ENCODE measurements at regions not wholly inside any gene's neighbourhood (a gene's known extent, or its start where the extent isn't known, plus 50 kb on each side); places are given as distances from the start of the nearest gene placed in this dataset.
A peak's percentile ranks its signal among the peaks of the same experiment; 100 is the strongest.

GRCh38 chr1:76713535-76713934 lies 153.7 kb upstream of the ST6GALNAC5 start:
- Histone ChIP-seq H3K27me3 (replicated peaks in 1 of 2; ENCODE audit: control insufficient read depth in 2 of 2, insufficient read depth in 2 of 2, low read length in 1 of 2) (no peaks in the 10 kb centered on the region), H3K9me3 (replicated peaks; ENCODE audit: control insufficient read depth, insufficient read depth, low read length) (no peaks in the 10 kb centered on the region), H3K79me2 (ENCODE audit: control insufficient read depth, insufficient read depth, low read length) (no peaks in the 10 kb centered on the region), H4K20me1 (ENCODE audit: control insufficient read depth, insufficient read depth) (no peaks in the 10 kb centered on the region), H3K9ac (ENCODE audit: control insufficient read depth, insufficient read depth, low read length) (no peak overlapping the region), H3K27ac (ENCODE audit: control insufficient read depth, insufficient read depth) (no peak overlapping the region), H2AFZ (ENCODE audit: control insufficient read depth, low read depth, low read length) (no peak overlapping the region), H3K4me2 (ENCODE audit: control insufficient read depth, insufficient read depth) (no peak overlapping the region), H3K4me3 (no peak overlapping the region), H3K4me1 (ENCODE audit: control insufficient read depth, insufficient read depth, low read length) (no peaks in the 10 kb centered on the region), H3K36me3 (ENCODE audit: control insufficient read depth in 2 of 2, insufficient read depth in 2 of 2, low read length in 1 of 2) (no peaks in the 10 kb centered on the region)
- intact Hi-C loops (cut with micrococcal nuclease; ENCODE audit: unreplicated experiment) (no loop called here), in situ Hi-C loops (cut with MboI) (no loop called here)
- CTCF ChIA-PET: no interaction called here
- POLR2A ChIA-PET: no interaction called here
- DNase-seq (ENCODE audit: low read depth, low spot score) (peak; percentile 0), ATAC-seq (peak; percentile 96), FAIRE-seq (no peak)
- SMC1A ChIA-PET (ENCODE audit: uncharacterized antibody, unreplicated experiment): interaction anchor here (1.0 to 1.2 kb wide), 2 partner anchors 37 to 45 kb away, joined by 3 read pairs; no protein-coding TSS in a partner anchor
- 0% methylated on average over 2 of the region's 2 CpGs for WGBS (ENCODE audit: insufficient coverage, insufficient replicate concordance, low lambda C conversion rate, missing lambda C conversion rate)
- BruUV-seq (replicated peaks): no TSS peak
- RAD21 ChIA-PET (ENCODE audit: unreplicated experiment): interaction anchor here (0.8 to 1.5 kb wide), 2 partner anchors 10 to 317 kb away, joined by 3 read pairs; no protein-coding TSS in a partner anchor
- TF ChIP-seq RAD51 (IDR thresholded peaks at IDR 0.05) (no peak), ZBTB33 (IDR thresholded peaks at IDR 0.05) (no peak), SRF (IDR thresholded peaks at IDR 0.05; ENCODE audit: low read depth in 2 of 2, low read length in 2 of 2) (no peak), PKNOX1 (IDR thresholded peaks at IDR 0.05) (peak; percentile 64), CHD2 (IDR thresholded peaks at IDR 0.05; ENCODE audit: borderline replicate concordance, low read depth, low read length) (no peak), ZNF687 (IDR thresholded peaks at IDR 0.05) (no peak), TCF3 (IDR thresholded peaks at IDR 0.05; ENCODE audit: borderline replicate concordance, insufficient read depth, low read depth, low read length) (no peak), IKZF2 (IDR thresholded peaks at IDR 0.05) (peak; percentile 27 to 55; a peak in 1 of 4 replicates), CREB1 (IDR thresholded peaks at IDR 0.05; ENCODE audit: low read depth) (no peak), YY1 (IDR thresholded peaks at IDR 0.05; ENCODE audit: low read depth, low read length) (no peak), STAT3 (IDR thresholded peaks at IDR 0.05; ENCODE audit: low read depth, low read length) (no peak), NR2C2 (IDR thresholded peaks at IDR 0.05; ENCODE audit: borderline replicate concordance, control insufficient read depth, insufficient read length, low read depth) (no peak), IKZF1 (conservative IDR thresholded peaks at IDR 0.05) (no peak), USF1 (IDR thresholded peaks at IDR 0.05; ENCODE audit: borderline replicate concordance, extremely low read length, insufficient read depth, low read depth, low read length) (no peak), RAD21 (IDR thresholded peaks at IDR 0.05; ENCODE audit: insufficient read depth, low read depth, low read length) (no peak), NFXL1 (IDR thresholded peaks at IDR 0.05; ENCODE audit: borderline replicate concordance) (no peak)

Data from GM12878 (cell line).